Astrocyte (in vitro differentiated cells and primary cell): ENCODE measurements at regions not wholly inside any gene's neighbourhood (a gene's known extent, or its start where the extent isn't known, plus 50 kb on each side); places are given as distances from the start of the nearest gene placed in this dataset.

Experiments used
- DNase-seq: peaks from one replicate; pipeline ENCODE4 v3.0.0-alpha.2; 2010; ENCODE audit warnings: low read depth
- FAIRE-seq: peaks from 2 replicates; lab custom pipeline; 2011; peaks lifted over from hg19 to GRCh38; lab: Jason Lieb, UNC
- H2AFZ ChIP-seq: 2 replicates; pipeline ENCODE4 v1.6.0; 2012; ENCODE audit warnings: low read depth, low read length, inconsistent platforms
- H3K27ac ChIP-seq: 2 replicates; pipeline ENCODE4 v1.5.1; 2011; ENCODE audit warnings: low read depth, low read length, inconsistent platforms
- H3K27me3 ChIP-seq: 2 replicates; pipeline ENCODE4 v1.6.0; 2011; ENCODE audit warnings: low read length, inconsistent platforms; ENCODE audit not compliant: insufficient read depth
- H3K36me3 ChIP-seq: 2 replicates; pipeline ENCODE4 v1.5.1; 2011; ENCODE audit warnings: low read length, inconsistent platforms; ENCODE audit not compliant: insufficient read depth
- H3K4me1 ChIP-seq: 2 replicates; pipeline ENCODE4 v1.5.1; 2011; ENCODE audit warnings: low read length, inconsistent platforms; ENCODE audit not compliant: insufficient read depth
- H3K4me2 ChIP-seq: 2 replicates; pipeline ENCODE4 v1.6.0; 2012; ENCODE audit warnings: low read length, inconsistent platforms
- H3K4me3 ChIP-seq: 2 replicates; pipeline ENCODE4 v1.5.1; 2011; ENCODE audit warnings: low read depth, mild to moderate bottlenecking, low read length, inconsistent platforms; ENCODE audit not compliant: insufficient read depth
- H3K79me2 ChIP-seq: 2 replicates; pipeline ENCODE4 v1.6.0; 2012; ENCODE audit warnings: mild to moderate bottlenecking, low read length, inconsistent platforms; ENCODE audit not compliant: insufficient read depth
- H3K9ac ChIP-seq: 2 replicates; pipeline ENCODE4 v1.6.0; 2012; ENCODE audit warnings: mild to moderate bottlenecking, low read length, inconsistent platforms
- H3K9me3 ChIP-seq: 2 replicates; pipeline ENCODE4 v1.5.1; 2012; ENCODE audit warnings: low read depth, mild to moderate bottlenecking, low read length, inconsistent platforms; ENCODE audit not compliant: insufficient read depth
- H4K20me1 ChIP-seq: 2 replicates; pipeline ENCODE4 v1.6.0; 2012; ENCODE audit warnings: low read length, inconsistent platforms; ENCODE audit not compliant: insufficient read depth
- H3K27ac Mint-ChIP-seq: one replicate; pipeline ENCODE4 v1.8.0; 2021; ENCODE audit warnings: mild to moderate bottlenecking, mixed read lengths; ENCODE audit not compliant: unreplicated experiment
- H3K27me3 Mint-ChIP-seq: one replicate; pipeline ENCODE4 v1.8.0; 2021; ENCODE audit warnings: low read depth, mixed read lengths; ENCODE audit not compliant: unreplicated experiment
- H3K36me3 Mint-ChIP-seq: one replicate; pipeline ENCODE4 v1.8.0; 2021; ENCODE audit warnings: low read depth, mixed read lengths; ENCODE audit not compliant: unreplicated experiment
- H3K4me1 Mint-ChIP-seq: one replicate; pipeline ENCODE4 v1.8.0; 2021; ENCODE audit warnings: low read depth, mixed read lengths; ENCODE audit not compliant: unreplicated experiment
- H3K4me3 Mint-ChIP-seq: one replicate; pipeline ENCODE4 v1.8.0; 2021; ENCODE audit warnings: mild to moderate bottlenecking, moderate library complexity, mixed read lengths; ENCODE audit not compliant: unreplicated experiment
- H3K9me3 Mint-ChIP-seq: one replicate; pipeline ENCODE4 v1.8.0; 2021; ENCODE audit warnings: mild to moderate bottlenecking, mixed read lengths; ENCODE audit not compliant: unreplicated experiment
- EZH2 ChIP-seq: IDR thresholded peaks from 2 replicates; pipeline ENCODE4 v1.6.1; 2012; ENCODE audit warnings: mild to moderate bottlenecking, low read length, inconsistent platforms; ENCODE audit not compliant: insufficient read depth
- TF ChIP-seq, protein P1 (sequence below): IDR thresholded peaks from 2 replicates; pipeline ENCODE4 v1.5.1; 2011; ENCODE audit warnings: low read depth, mild to moderate bottlenecking, inconsistent platforms, low read length, moderate library complexity; ENCODE audit not compliant: insufficient read depth

DNA sequence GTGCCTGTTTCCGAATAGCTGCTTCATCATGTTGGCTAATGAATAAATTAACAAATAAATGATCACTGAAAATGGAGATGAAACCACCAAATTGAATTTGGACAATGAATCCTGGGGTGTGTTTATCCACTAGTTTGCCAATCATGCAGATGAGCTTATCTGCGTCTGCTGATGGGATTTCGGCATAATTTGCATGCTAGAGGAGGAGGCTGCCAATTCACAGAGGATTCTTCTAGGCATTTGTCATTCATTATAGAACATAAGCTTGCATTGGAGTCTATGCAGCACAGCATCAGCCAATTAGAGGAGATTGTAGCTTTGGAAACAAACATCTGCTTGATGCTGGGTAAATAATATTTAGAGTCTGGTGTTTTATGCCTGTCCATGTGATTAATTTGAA lies 123.1 kb downstream of the NPIPB5 start:
- H3K9me3 ChIP-seq: no peaks in the 10 kb centered on the region
- no peaks in the 10 kb centered on the region for H3K36me3 ChIP-seq
- no peak overlapping the region for H3K27ac Mint-ChIP-seq
- DNase-seq: no peak
- H3K4me1 Mint-ChIP-seq: peaks cover 4% of the 10 kb centered on the region
- H3K9ac ChIP-seq: no peak overlapping the region
- H3K4me3 ChIP-seq: no peak overlapping the region
- H3K36me3 Mint-ChIP-seq: no peaks in the 10 kb centered on the region
- H2AFZ ChIP-seq: no peak overlapping the region
- no peaks in the 10 kb centered on the region for H3K79me2 ChIP-seq
- no peak overlapping the region for H3K4me2 ChIP-seq
- H3K27me3 Mint-ChIP-seq: peaks cover 3% of the 10 kb centered on the region
- no peak overlapping the region for H3K27ac ChIP-seq
- peaks cover 8% of the 10 kb centered on the region for H3K27me3 ChIP-seq
- TF ChIP-seq, protein P1, sequence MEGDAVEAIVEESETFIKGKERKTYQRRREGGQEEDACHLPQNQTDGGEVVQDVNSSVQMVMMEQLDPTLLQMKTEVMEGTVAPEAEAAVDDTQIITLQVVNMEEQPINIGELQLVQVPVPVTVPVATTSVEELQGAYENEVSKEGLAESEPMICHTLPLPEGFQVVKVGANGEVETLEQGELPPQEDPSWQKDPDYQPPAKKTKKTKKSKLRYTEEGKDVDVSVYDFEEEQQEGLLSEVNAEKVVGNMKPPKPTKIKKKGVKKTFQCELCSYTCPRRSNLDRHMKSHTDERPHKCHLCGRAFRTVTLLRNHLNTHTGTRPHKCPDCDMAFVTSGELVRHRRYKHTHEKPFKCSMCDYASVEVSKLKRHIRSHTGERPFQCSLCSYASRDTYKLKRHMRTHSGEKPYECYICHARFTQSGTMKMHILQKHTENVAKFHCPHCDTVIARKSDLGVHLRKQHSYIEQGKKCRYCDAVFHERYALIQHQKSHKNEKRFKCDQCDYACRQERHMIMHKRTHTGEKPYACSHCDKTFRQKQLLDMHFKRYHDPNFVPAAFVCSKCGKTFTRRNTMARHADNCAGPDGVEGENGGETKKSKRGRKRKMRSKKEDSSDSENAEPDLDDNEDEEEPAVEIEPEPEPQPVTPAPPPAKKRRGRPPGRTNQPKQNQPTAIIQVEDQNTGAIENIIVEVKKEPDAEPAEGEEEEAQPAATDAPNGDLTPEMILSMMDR: no peak
- no peak for TF ChIP-seq EZH2
- no peak overlapping the region for H3K4me3 Mint-ChIP-seq
- FAIRE-seq: no peak
- no peaks in the 10 kb centered on the region for H4K20me1 ChIP-seq
- no peaks in the 10 kb centered on the region for H3K4me1 ChIP-seq
- no peaks in the 10 kb centered on the region for H3K9me3 Mint-ChIP-seq

DNA sequence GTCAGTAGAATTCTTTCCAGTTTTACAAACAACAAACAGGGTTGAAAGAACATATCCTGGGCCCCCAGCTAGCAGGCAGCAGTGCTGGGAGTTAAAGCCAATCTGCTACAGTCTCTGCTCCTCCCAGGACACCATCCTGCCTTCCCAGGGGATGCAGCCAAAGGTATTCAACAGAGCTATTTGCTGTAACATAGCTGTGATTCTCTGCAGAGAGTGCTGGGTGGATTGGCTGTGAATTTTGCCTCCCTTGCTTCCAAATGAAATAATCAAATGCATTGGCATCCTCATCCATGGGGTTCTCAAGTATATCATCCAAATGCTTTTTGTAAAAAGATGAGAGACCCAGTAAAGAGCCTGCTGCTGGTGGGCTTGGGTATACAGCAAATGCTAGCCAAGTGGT lies 124.3 kb downstream of the NPIPB5 start:
- H2AFZ ChIP-seq: no peak overlapping the region
- H3K27me3 Mint-ChIP-seq: peaks cover 3% of the 10 kb centered on the region
- H3K27ac ChIP-seq: no peak overlapping the region
- H3K36me3 ChIP-seq: no peaks in the 10 kb centered on the region
- no peak overlapping the region for H3K4me3 Mint-ChIP-seq
- H3K9ac ChIP-seq: no peak overlapping the region
- H3K4me1 ChIP-seq: no peaks in the 10 kb centered on the region
- H3K9me3 ChIP-seq: no peaks in the 10 kb centered on the region
- H3K4me2 ChIP-seq: no peak overlapping the region
- DNase-seq: no peak
- no peaks in the 10 kb centered on the region for H3K9me3 Mint-ChIP-seq
- H3K4me3 ChIP-seq: no peak overlapping the region
- H3K36me3 Mint-ChIP-seq: no peaks in the 10 kb centered on the region
- TF ChIP-seq, protein P1: no peak
- no peak for TF ChIP-seq EZH2
- peaks cover 4% of the 10 kb centered on the region for H3K4me1 Mint-ChIP-seq
- FAIRE-seq: no peak
- H3K79me2 ChIP-seq: no peaks in the 10 kb centered on the region
- H3K27ac Mint-ChIP-seq: no peak overlapping the region
- H4K20me1 ChIP-seq: no peaks in the 10 kb centered on the region
- peaks cover 8% of the 10 kb centered on the region for H3K27me3 ChIP-seq

DNA sequence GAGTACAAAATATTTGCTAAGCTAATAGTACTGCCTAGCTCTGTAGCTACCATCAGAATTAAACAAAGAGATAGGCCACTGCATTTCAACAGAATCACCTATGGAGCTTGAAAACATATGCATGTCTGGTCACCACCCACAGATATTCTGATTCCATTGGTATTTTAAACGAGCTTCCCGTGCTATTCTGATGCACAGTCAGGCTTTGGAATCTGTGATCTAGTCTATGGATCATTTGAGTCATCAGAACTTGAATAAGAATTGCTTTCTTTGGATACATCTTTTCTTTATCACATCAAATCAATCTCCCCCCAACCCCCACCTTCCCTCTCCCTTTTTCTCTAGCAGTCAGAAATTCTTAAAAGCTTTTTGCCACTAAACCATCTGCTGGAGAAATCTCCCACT lies 124.7 kb downstream of the NPIPB5 start:
- H4K20me1 ChIP-seq: no peaks in the 10 kb centered on the region
- no peak for FAIRE-seq
- no peaks in the 10 kb centered on the region for H3K79me2 ChIP-seq
- TF ChIP-seq EZH2: no peak
- TF ChIP-seq, protein P1: no peak
- Mint-ChIP-seq H3K9me3 (no peaks in the 10 kb centered on the region), H3K27me3 (peaks cover 3% of the 10 kb centered on the region), H3K4me1 (peaks cover 4% of the 10 kb centered on the region), H3K36me3 (no peaks in the 10 kb centered on the region), H3K27ac (no peak overlapping the region), H3K4me3 (no peak overlapping the region)
- DNase-seq: no peak
- H3K4me3 ChIP-seq: no peak overlapping the region
- H3K4me1 ChIP-seq: no peaks in the 10 kb centered on the region
- no peak overlapping the region for H3K4me2 ChIP-seq
- no peak overlapping the region for H3K27ac ChIP-seq
- H3K36me3 ChIP-seq: no peaks in the 10 kb centered on the region
- no peaks in the 10 kb centered on the region for H3K9me3 ChIP-seq
- no peak overlapping the region for H3K9ac ChIP-seq
- peaks cover 8% of the 10 kb centered on the region for H3K27me3 ChIP-seq
- H2AFZ ChIP-seq: no peak overlapping the region
